ENCODE measurements at regions not wholly inside any gene's neighbourhood (a gene's known extent, or its start where the extent isn't known, plus 50 kb on each side); places are given as distances from the start of the nearest gene placed in this dataset.
A peak's percentile ranks its signal among the peaks of the same experiment; 100 is the strongest.
"Not testable (repeated sequence)": the region's sequence is repeated elsewhere in the genome, so short reads cannot be mapped to it uniquely, and the experiment has no call there.

DNA sequence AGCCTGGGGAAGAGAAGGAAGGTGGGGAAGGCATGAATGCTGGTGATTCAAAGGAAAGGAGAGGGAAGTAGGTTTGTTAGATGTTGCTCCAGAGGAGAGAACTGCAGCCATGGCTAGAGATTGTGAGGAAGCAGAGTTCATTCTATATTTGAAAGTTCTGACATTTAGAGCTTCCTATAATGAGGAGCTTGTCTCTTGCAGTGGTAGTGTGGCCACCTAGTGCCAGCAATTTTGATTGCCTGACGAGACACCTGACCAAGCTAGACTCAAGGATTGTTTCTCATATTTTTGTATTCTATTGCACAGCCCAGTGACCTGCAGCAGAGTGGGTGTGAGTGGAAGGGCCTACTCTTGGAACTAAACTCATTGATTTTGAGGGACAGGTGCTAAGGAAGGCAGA is 116.2 kb upstream of the GOLGA6L4 start:
- TF ChIP-seq, protein P1, sequence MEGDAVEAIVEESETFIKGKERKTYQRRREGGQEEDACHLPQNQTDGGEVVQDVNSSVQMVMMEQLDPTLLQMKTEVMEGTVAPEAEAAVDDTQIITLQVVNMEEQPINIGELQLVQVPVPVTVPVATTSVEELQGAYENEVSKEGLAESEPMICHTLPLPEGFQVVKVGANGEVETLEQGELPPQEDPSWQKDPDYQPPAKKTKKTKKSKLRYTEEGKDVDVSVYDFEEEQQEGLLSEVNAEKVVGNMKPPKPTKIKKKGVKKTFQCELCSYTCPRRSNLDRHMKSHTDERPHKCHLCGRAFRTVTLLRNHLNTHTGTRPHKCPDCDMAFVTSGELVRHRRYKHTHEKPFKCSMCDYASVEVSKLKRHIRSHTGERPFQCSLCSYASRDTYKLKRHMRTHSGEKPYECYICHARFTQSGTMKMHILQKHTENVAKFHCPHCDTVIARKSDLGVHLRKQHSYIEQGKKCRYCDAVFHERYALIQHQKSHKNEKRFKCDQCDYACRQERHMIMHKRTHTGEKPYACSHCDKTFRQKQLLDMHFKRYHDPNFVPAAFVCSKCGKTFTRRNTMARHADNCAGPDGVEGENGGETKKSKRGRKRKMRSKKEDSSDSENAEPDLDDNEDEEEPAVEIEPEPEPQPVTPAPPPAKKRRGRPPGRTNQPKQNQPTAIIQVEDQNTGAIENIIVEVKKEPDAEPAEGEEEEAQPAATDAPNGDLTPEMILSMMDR (conservative IDR thresholded peaks at IDR 0.05; ENCODE audit: low read length), result peak; percentile 21; the same call in 1 of the 2 replicates
- not testable (repeated sequence) for TF ChIP-seq EZH2phosphoT487 (IDR thresholded peaks at IDR 0.05; ENCODE audit: borderline replicate concordance)

All from Loucy (cell line).